K562 (cell line): ENCODE measurements at regions not wholly inside any gene's neighbourhood (a gene's known extent, or its start where the extent isn't known, plus 50 kb on each side); places are given as distances from the start of the nearest gene placed in this dataset.

Experiments used
- CHD7 ChIP-seq: fragments of 200-600 bp; sonication (generic); IDR thresholded peaks from one replicate; pipeline ENCODE4 v1.6.1; 2012; ENCODE audit warnings: mild to moderate bottlenecking, low read depth, low read length, inconsistent platforms
- CTCF ChIP-seq, 3 experiments: IDR thresholded peaks in 2 of 3; conservative IDR thresholded peaks in 1 of 3; 2 replicates each; pipeline ENCODE4 v1.5.1; 2011 to 2012; ENCODE audit warnings: low read length in 3 of 3, mild to moderate bottlenecking in 3 of 3, control low read depth in 2 of 3, improper control_type of control experiment in 1 of 3, inconsistent platforms in 1 of 3, low read depth in 1 of 3, mixed read lengths in 1 of 3, moderate library complexity in 1 of 3; ENCODE audit not compliant: insufficient read depth in 2 of 3
- CUX1 ChIP-seq: fragments of 200-800 bp; sonication (Bioruptor generic); IDR thresholded peaks from 2 replicates; pipeline ENCODE4 v1.6.1; 2016; ENCODE audit warnings: missing genetic modification characterization, missing compliant biosample characterization
- CXXC5 ChIP-seq: fragments of 250-450 bp; sonication (Bioruptor Pico); IDR thresholded peaks from 2 replicates; pipeline ENCODE4 v1.8.0; 2022; ENCODE audit warnings: inconsistent platforms, mild to moderate bottlenecking, moderate library complexity
- DNMT1 ChIP-seq: fragments of 450-650 bp; IDR thresholded peaks from 2 replicates; pipeline ENCODE4 v1.6.1; 2016; ENCODE audit warnings: antibody characterized with exemption, mild to moderate bottlenecking
- E2F1 ChIP-seq: sonication (generic); formaldehyde crosslinking; IDR thresholded peaks from 2 replicates; pipeline ENCODE4 v1.8.1; 2023; ENCODE audit warnings: mild to moderate bottlenecking, missing genetic modification reagents, moderate library complexity
- EZH2 ChIP-seq: IDR thresholded peaks from 2 replicates; pipeline ENCODE4 v1.6.1; 2012; ENCODE audit warnings: low read depth, mild to moderate bottlenecking, inconsistent platforms, low read length, borderline replicate concordance
- HNRNPK ChIP-seq: fragments of 200-400 bp; formaldehyde crosslinking; IDR thresholded peaks from one replicate; pipeline ENCODE4 v1.6.1; 2018; ENCODE audit warnings: mild to moderate bottlenecking, low read depth, low read length; ENCODE audit not compliant: poor library complexity, severe bottlenecking
- KAT7 ChIP-seq: sonication (generic); formaldehyde crosslinking; IDR thresholded peaks from 2 replicates; pipeline ENCODE4 v1.8.0; 2022; ENCODE audit warnings: missing genetic modification reagents, mild to moderate bottlenecking, borderline replicate concordance
- PTRF ChIP-seq: fragments of 450-650 bp; IDR thresholded peaks from 2 replicates; pipeline ENCODE4 v1.6.1; 2016; ENCODE audit warnings: mild to moderate bottlenecking, missing genetic modification characterization, missing compliant biosample characterization
- RBFOX2 ChIP-seq: fragments of 200-400 bp; formaldehyde crosslinking; IDR thresholded peaks from 2 replicates; pipeline ENCODE4 v1.6.1; 2017; ENCODE audit warnings: low read depth, mild to moderate bottlenecking, low read length, moderate library complexity
- USF2 ChIP-seq: sonication (generic); formaldehyde crosslinking; IDR thresholded peaks from 2 replicates; pipeline ENCODE4 v1.5.0; 2020; ENCODE audit warnings: missing genetic modification reagents
- YY1 ChIP-seq, 3 experiments: IDR thresholded peaks; 2 replicates each; pipeline ENCODE4 v1.6.1; 2011; ENCODE audit warnings: low read length in 2 of 3, mild to moderate bottlenecking in 2 of 3, moderate library complexity in 2 of 3, borderline replicate concordance in 1 of 3, control low read depth in 1 of 3, low read depth in 1 of 3; ENCODE audit not compliant: insufficient read depth in 3 of 3, insufficient replicate concordance in 2 of 3, control insufficient read depth in 1 of 3, insufficient read length in 1 of 3; ENCODE audit errors: extremely low read depth in 1 of 3
- ZZZ3 ChIP-seq: fragments of 450-650 bp; IDR thresholded peaks from 2 replicates; pipeline ENCODE4 v1.6.1; 2016; ENCODE audit warnings: antibody characterized with exemption, mild to moderate bottlenecking, moderate library complexity

- TF ChIP-seq E2F1 (CRISPR knock-in tag) (no peak), DNMT1 (no peak), EZH2 (no peak), CUX1 (CRISPR knock-in tag) (no peak), CHD7 (no peak), KAT7 (CRISPR knock-in tag) (no peak), CTCF (IDR thresholded peaks at IDR 0.05 in 2 of 3, conservative IDR thresholded peaks at IDR 0.05 in 1 of 3; ENCODE audit: insufficient read depth in 2 of 3, low read depth in 1 of 3, low read length in 3 of 3) (no peak), PTRF (tag) (no peak), RBFOX2 (no peak), CXXC5 (CRISPR knock-in tag) (no peak), YY1 (IDR thresholded peaks at IDR 0.05; ENCODE audit: borderline replicate concordance in 1 of 3, control insufficient read depth in 1 of 3, extremely low read depth in 1 of 3, insufficient read depth in 3 of 3, insufficient read length in 1 of 3, insufficient replicate concordance in 2 of 3, low read depth in 1 of 3, low read length in 2 of 3) (no peak), USF2 (no peak), HNRNPK (no peak), ZZZ3 (no peak)
These were observed 187.2 kb downstream of the KCNA5 start for GRCh38 chr12:5230861-5231260.
